GM10248 (cell line): ENCODE measurements at regions not wholly inside any gene's neighbourhood (a gene's known extent, or its start where the extent isn't known, plus 50 kb on each side); places are given as distances from the start of the nearest gene placed in this dataset.

Source experiments
- CTCF ChIA-PET: fragments of 300-600 bp; sonication (Branson Sonifier 250); formaldehyde crosslinking; extraction: SDS; loops from one replicate; lab custom pipeline; 2021; ENCODE audit warnings: antibody characterized with exemption; lab: Yijun Ruan, JAX
- POLR2A ChIA-PET: fragments of 350-650 bp; sonication (Branson Sonifier 250); formaldehyde crosslinking; extraction: SDS; loops from one replicate; lab custom pipeline; 2020; ENCODE audit warnings: antibody characterized with exemption; lab: Yijun Ruan, JAX
- DNase-seq: peaks from one replicate; pipeline ENCODE4 v3.0.0; 2012; ENCODE audit errors: extremely low spot score
- CTCF ChIP-seq: IDR thresholded peaks from 2 replicates; pipeline ENCODE4 v1.5.1; 2012; ENCODE audit warnings: mild to moderate bottlenecking, low read depth; ENCODE audit errors: extremely low read depth, missing control alignments, control extremely low read depth

DNA sequence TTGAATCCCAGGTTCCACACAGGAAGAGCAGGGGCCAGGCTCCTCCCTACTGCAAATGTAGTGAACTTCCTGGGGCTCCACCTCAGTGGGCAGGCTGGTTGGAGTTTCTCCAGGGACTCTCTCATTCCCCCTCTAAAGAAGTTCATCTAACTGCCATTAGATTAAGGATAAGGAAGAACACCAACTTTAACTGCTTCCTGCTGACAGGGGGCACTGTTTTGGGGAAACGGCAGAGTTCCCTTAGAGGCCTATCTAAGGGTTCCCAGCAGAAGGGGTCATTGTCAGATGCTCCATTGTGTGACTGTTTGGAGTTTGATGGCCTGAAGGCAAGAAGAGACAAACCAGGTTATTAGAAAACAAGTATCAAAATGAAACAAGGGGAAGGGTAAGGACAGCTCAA lies 2159.7 kb upstream of the PIK3C3 start:
- ChIA-PET POLR2A (no interaction called here), CTCF (no interaction called here)
- no peak for TF ChIP-seq CTCF
- DNase-seq = no peak

DNA sequence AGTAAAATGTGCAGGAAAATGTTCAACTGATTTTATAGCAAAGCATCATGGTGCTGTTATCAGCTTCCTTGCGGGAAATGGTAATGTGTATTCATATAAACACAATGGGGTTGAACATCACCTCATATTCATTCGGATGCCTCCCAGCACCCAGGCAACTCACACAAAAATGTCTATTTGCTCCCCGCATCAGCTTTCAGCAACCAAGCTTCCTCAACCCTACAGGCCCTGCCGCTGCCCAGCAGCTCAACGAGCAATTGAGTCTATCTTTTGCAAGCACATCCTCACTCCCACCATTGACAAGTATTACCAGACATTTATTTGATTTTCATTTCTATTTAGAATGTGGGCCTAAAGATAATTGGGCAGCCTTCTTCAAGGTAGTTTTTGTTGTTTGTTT lies 2161.4 kb upstream of the PIK3C3 start:
- ChIA-PET POLR2A (no interaction called here), CTCF (no interaction called here)
- TF ChIP-seq CTCF = no peak
- no peak for DNase-seq

DNA sequence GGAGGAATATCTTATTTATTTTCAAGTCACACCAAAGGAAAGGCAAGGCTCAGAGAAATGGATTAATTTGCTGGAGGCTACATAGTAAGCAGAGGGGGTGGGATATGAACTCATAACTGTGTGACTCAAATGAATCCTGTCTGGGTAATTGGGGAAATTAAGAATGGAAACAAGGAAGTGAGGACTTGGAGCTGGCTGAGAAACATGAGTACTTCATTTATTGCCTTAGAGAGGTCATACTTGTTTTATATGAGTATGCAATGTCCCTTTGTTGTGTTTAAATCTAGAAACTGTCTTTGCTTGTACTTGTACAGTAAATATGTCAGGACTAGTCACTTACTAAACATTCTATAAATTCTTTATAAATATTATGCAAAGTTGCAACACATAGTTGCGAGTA lies 2166.7 kb upstream of the PIK3C3 start:
- no peak for TF ChIP-seq CTCF
- ChIA-PET POLR2A (no interaction called here), CTCF (no interaction called here)
- no peak for DNase-seq

DNA sequence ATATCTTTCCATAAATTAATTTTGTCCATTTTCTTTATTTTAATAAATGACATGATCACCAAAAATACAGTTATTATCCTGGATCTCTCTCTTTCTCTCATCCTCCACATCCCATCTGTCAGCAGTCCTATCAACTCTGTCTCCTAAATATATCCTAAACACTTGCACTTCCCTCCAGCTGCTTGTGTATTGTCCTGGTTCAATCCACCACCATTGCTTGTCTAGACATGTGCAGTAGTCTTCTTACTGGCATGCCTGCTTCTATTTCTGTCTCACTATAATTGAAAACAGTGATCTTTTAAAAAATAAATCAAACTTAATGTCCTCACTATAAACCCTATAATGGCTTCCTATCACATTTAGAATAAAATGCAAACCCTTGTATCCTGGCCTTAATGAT lies 2168.6 kb upstream of the PIK3C3 start:
- CTCF ChIA-PET = interaction anchor here (1.0 kb wide), 1 partner anchor 23 kb away, joined by 4 read pairs; no protein-coding TSS in a partner anchor
- POLR2A ChIA-PET = no interaction called here

GRCh38 chr18:39784541-39784940 lies 2170.5 kb upstream of the PIK3C3 start:
- no peak for DNase-seq
- ChIA-PET CTCF (no interaction called here), POLR2A (no interaction called here)
- TF ChIP-seq CTCF = no peak

More for the DNA sequence above, 2168.6 kb upstream of the PIK3C3 start:
- no peak for DNase-seq
- TF ChIP-seq CTCF = no peak

DNA sequence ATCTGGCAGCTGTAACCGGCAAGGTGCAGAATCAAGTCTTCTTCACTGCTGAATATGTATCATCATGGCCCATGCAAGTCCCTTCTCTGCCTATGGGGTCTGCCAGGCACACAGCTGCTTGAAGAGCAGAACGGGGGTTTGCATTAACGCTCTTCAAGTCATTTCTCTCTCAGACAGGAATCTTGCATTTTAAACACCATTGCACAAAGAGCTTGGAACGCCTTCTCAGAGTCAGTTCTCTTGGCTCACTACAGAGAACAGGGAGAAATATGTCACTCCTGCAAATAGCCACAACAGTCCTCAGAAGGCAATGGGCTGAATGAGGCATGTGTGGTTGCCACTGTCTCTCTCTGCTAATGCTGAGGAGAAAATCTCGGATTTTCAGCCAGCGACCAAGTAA lies 2173.5 kb upstream of the PIK3C3 start:
- no peak for DNase-seq
- POLR2A ChIA-PET = no interaction called here
- no peak for TF ChIP-seq CTCF
- CTCF ChIA-PET = no interaction called here

- CTCF ChIA-PET = interaction anchor here (1.4 kb wide), 1 partner anchor 9 kb away, joined by 3 read pairs; no protein-coding TSS in a partner anchor
- POLR2A ChIA-PET = no interaction called here
- DNase-seq = no peak
- no peak for TF ChIP-seq CTCF
These were observed 2174.3 kb upstream of the PIK3C3 start for GRCh38 chr18:39780774-39781173.
